HCT116 (cell line): ENCODE measurements at regions not wholly inside any gene's neighbourhood (a gene's known extent, or its start where the extent isn't known, plus 50 kb on each side); places are given as distances from the start of the nearest gene placed in this dataset.

Experiments
- ATAC-seq: fragments of 200-7000 bp; cut with Tn5 transposase; 2 replicates; pipeline ENCODE4 v1.9.1; 2020; ENCODE audit warnings: mild to moderate bottlenecking, moderate library complexity
- BruUV-seq: library from RNA; stranded (reverse); fragments of 400-500 nt; replicated peaks from 2 replicates; lab custom pipeline; 2021; lab: Mats Ljungman, UMichigan
- CTCF ChIA-PET: fragments of 300-600 bp; sonication (Branson Sonifier 250); formaldehyde crosslinking; loops from one replicate; lab custom pipeline; 2021; ENCODE audit warnings: antibody characterized with exemption; lab: Charles Lee
- POLR2A ChIA-PET: fragments of 300-600, 350-600 bp; sonication (Branson Sonifier 250); formaldehyde crosslinking; loops from one replicate; lab custom pipeline; 2021; ENCODE audit warnings: antibody characterized with exemption; lab: Charles Lee
- RAD21 ChIA-PET, 2 experiments: fragments of 300-600 bp; sonication (Branson Sonifier 250); formaldehyde crosslinking; loops; one replicate each; lab custom pipeline; 2023; ENCODE audit warnings: low total read pairs in 2 of 2; ENCODE audit not compliant: uncharacterized antibody in 2 of 2, unreplicated experiment in 2 of 2, low non-redundant PET in 1 of 2; lab: Charles Lee
- DNase-seq: peaks from one replicate; pipeline ENCODE4 v3.0.0-alpha.2; 2010; ENCODE audit warnings: low read depth, low spot score
- H2AFZ ChIP-seq: fragments of 200-600 bp; shearing (Covaris generic), sonication (generic); 2 replicates; pipeline ENCODE4 v1.6.1; 2017; ENCODE audit warnings: low read depth, mixed run types, mixed read lengths, antibody characterized with exemption, low read length; ENCODE audit not compliant: poor library complexity, severe bottlenecking
- H3K27ac ChIP-seq: 2 replicates; pipeline ENCODE4 v1.5.1; 2012; ENCODE audit warnings: low read depth, low read length
- H3K27me3 ChIP-seq: fragments of 200-600 bp; sonication (generic); 2 replicates; pipeline ENCODE4 v1.6.1; 2016; ENCODE audit warnings: mixed run types, low read length, mixed read lengths; ENCODE audit not compliant: insufficient read depth
- H3K36me3 ChIP-seq, 2 experiments: fragments of 200-500 bp in 1 of 2; fragments of 200-600 bp in 1 of 2; sonication (Bioruptor generic) in 1 of 2; sonication (generic) in 1 of 2; 2 replicates each; pipeline versions ENCODE4 v1.5.1 to v1.6.1; 2014 to 2016; ENCODE audit warnings: low read length in 2 of 2, inconsistent platforms in 1 of 2, mixed read lengths in 1 of 2, mixed run types in 1 of 2; ENCODE audit not compliant: insufficient read depth in 2 of 2, control insufficient read depth in 1 of 2
- H3K4me1 ChIP-seq, 2 experiments: fragments of 200-600 bp in 1 of 2; sonication (generic) in 1 of 2; 2 replicates each; pipeline versions ENCODE4 v1.5.1 to v1.6.1; 2012 to 2017; ENCODE audit warnings: low read length in 2 of 2, inconsistent platforms in 1 of 2, mild to moderate bottlenecking in 1 of 2, mixed read lengths in 1 of 2, mixed run types in 1 of 2, moderate library complexity in 1 of 2; ENCODE audit not compliant: insufficient read depth in 2 of 2, control insufficient read depth in 1 of 2
- H3K4me2 ChIP-seq: fragments of 200-600 bp; sonication (generic); 2 replicates; pipeline ENCODE4 v1.6.1; 2017; ENCODE audit warnings: mixed run types, low read length, mixed read lengths
- H3K4me3 ChIP-seq, 2 experiments: fragments of 200-600 bp in 1 of 2; sonication (generic) in 1 of 2; replicated peaks in 1 of 2; 2 replicates each; pipeline ENCODE4 v1.5.1; 2011 to 2016; ENCODE audit warnings: low read length in 2 of 2, control low read depth in 1 of 2, low read depth in 1 of 2, mild to moderate bottlenecking in 1 of 2, mixed read lengths in 1 of 2, mixed run types in 1 of 2
- H3K79me2 ChIP-seq: fragments of 200-600 bp; sonication (generic); 2 replicates; pipeline ENCODE4 v1.6.1; 2017; ENCODE audit warnings: mild to moderate bottlenecking, mixed run types, low read length, moderate library complexity, mixed read lengths; ENCODE audit not compliant: insufficient read depth
- H3K9ac ChIP-seq: fragments of 200-600 bp; sonication (generic); 2 replicates; pipeline ENCODE4 v1.6.1; 2016; ENCODE audit warnings: low read length, mixed read lengths
- H3K9me2 ChIP-seq: fragments of 200-600 bp; sonication (generic), shearing (Covaris generic); 2 replicates; pipeline ENCODE4 v1.6.1; 2017; ENCODE audit warnings: mixed run types, mild to moderate bottlenecking, moderate library complexity; ENCODE audit not compliant: insufficient read depth
- H3K9me3 ChIP-seq, 2 experiments: fragments of 200-500 bp in 1 of 2; fragments of 200-600 bp in 1 of 2; sonication (Bioruptor generic) in 1 of 2; sonication (generic) in 1 of 2; 2 replicates each; pipeline ENCODE4 v1.6.1; 2014 to 2017; ENCODE audit warnings: low read length in 2 of 2, mixed read lengths in 2 of 2, inconsistent platforms in 1 of 2, low read depth in 1 of 2, mild to moderate bottlenecking in 1 of 2, mixed run types in 1 of 2, moderate library complexity in 1 of 2; ENCODE audit not compliant: control insufficient read depth in 1 of 2, insufficient read depth in 1 of 2
- H4K20me1 ChIP-seq: fragments of 200-600 bp; sonication (generic), shearing (Covaris generic); 2 replicates; pipeline ENCODE4 v1.6.1; 2017; ENCODE audit warnings: mixed run types, mild to moderate bottlenecking, moderate library complexity; ENCODE audit not compliant: insufficient read depth
- CBX3 ChIP-seq: IDR thresholded peaks from 2 replicates; pipeline ENCODE4 v1.6.1; 2012; ENCODE audit warnings: low read depth
- CEBPB ChIP-seq: IDR thresholded peaks from 2 replicates; pipeline ENCODE4 v1.6.1; 2012; ENCODE audit warnings: low read depth
- CTCF ChIP-seq, 3 experiments: fragments of 200-600 bp in 1 of 3; sonication (generic) in 1 of 3; IDR thresholded peaks in 2 of 3; conservative IDR thresholded peaks in 1 of 3; 2 replicates each; pipeline ENCODE4 v1.5.1; 2012 to 2017; ENCODE audit warnings: low read depth in 2 of 3, low read length in 2 of 3, antibody characterized with exemption in 1 of 3, borderline replicate concordance in 1 of 3, control low read depth in 1 of 3, mild to moderate bottlenecking in 1 of 3, mixed read lengths in 1 of 3, mixed run types in 1 of 3, moderate library complexity in 1 of 3; ENCODE audit not compliant: insufficient read depth in 1 of 3
- ELF1 ChIP-seq: IDR thresholded peaks from 2 replicates; pipeline ENCODE4 v1.6.1; 2012; ENCODE audit warnings: low read depth, borderline replicate concordance
- EZH2 ChIP-seq: fragments of 200-600 bp; sonication (generic); IDR thresholded peaks from 2 replicates; pipeline ENCODE4 v1.6.1; 2017; ENCODE audit warnings: antibody characterized with exemption, mixed run types
- JUND ChIP-seq: IDR thresholded peaks from 2 replicates; pipeline ENCODE4 v1.6.1; 2012
- POLR2AphosphoS5 ChIP-seq: IDR thresholded peaks from 2 replicates; pipeline ENCODE4 v1.6.1; 2011; ENCODE audit warnings: mild to moderate bottlenecking, low read depth, low read length, moderate library complexity
- RAD21 ChIP-seq: IDR thresholded peaks from 2 replicates; pipeline ENCODE4 v1.6.1; 2012; ENCODE audit warnings: low read depth, mild to moderate bottlenecking
- REST ChIP-seq: IDR thresholded peaks from 2 replicates; pipeline ENCODE4 v1.6.1; 2012; ENCODE audit warnings: low read depth
- SP1 ChIP-seq: IDR thresholded peaks from 2 replicates; pipeline ENCODE4 v1.6.1; 2012; ENCODE audit warnings: low read depth
- SRF ChIP-seq: IDR thresholded peaks from 2 replicates; pipeline ENCODE4 v1.6.1; 2012; ENCODE audit warnings: low read depth
- intact Hi-C: fragments of 100-400 bp; cut with micrococcal nuclease; formaldehyde crosslinking; loops from 2 replicates; pipeline ENCODE4 v1.10.0; 2022

- TF ChIP-seq SP1 (no peak), ELF1 (no peak), CEBPB (no peak)
Measured at GRCh38 chr1:232259333-232259732, 370.6 kb downstream of the SIPA1L2 start (continued).

GRCh38 chr1:232252546-232253118 is 377.3 kb downstream of the SIPA1L2 start:
- no peak for DNase-seq
- no peaks in the 10 kb centered on the region for H3K4me1 ChIP-seq
- no peak overlapping the region for H3K4me3 ChIP-seq
- no TSS peak for BruUV-seq
- no peaks in the 10 kb centered on the region for H3K9me3 ChIP-seq
- ChIA-PET POLR2A (no interaction called here), RAD21 (no interaction called here), CTCF (no interaction called here)
- no peaks in the 10 kb centered on the region for H3K27me3 ChIP-seq
- H3K4me2 ChIP-seq: no peak overlapping the region
- H3K27ac ChIP-seq: no peak overlapping the region
- no peak overlapping the region for H3K9ac ChIP-seq
- H3K9me2 ChIP-seq: no peaks in the 10 kb centered on the region
- TF ChIP-seq POLR2AphosphoS5 (no peak), EZH2 (no peak), SRF (no peak), CBX3 (no peak), CTCF (IDR thresholded peaks at IDR 0.05 in 2 of 3, conservative IDR thresholded peaks at IDR 0.05 in 1 of 3; ENCODE audit: borderline replicate concordance in 1 of 3, insufficient read depth in 1 of 3, low read depth in 2 of 3, low read length in 2 of 3) (no peak), JUND (no peak), REST (no peak), RAD21 (no peak), ELF1 (no peak)
- H3K36me3 ChIP-seq: no peaks in the 10 kb centered on the region
- no peak for ATAC-seq
- no peak overlapping the region for H2AFZ ChIP-seq
- intact Hi-C loops: no loop called here
- H3K79me2 ChIP-seq: no peaks in the 10 kb centered on the region
- H4K20me1 ChIP-seq: no peaks in the 10 kb centered on the region
